ENCODE measurements at regions not wholly inside any gene's neighbourhood (a gene's known extent, or its start where the extent isn't known, plus 50 kb on each side); places are given as distances from the start of the nearest gene placed in this dataset.

- Mint-ChIP-seq H3K27ac (no peak overlapping the region), H3K9me3 (no peaks in the 10 kb centered on the region), H3K4me1 (ENCODE audit: unreplicated experiment) (peaks cover 10% of the 10 kb centered on the region), H3K27me3 (no peaks in the 10 kb centered on the region), H3K4me3 (no peak overlapping the region), H3K36me3 (no peaks in the 10 kb centered on the region)
- no peak for TF ChIP-seq CTCF (conservative IDR thresholded peaks at IDR 0.05)
- no peak for DNase-seq (ENCODE audit: extremely low spot score, unreplicated experiment)
Measured at GRCh38 chr2:7830616-7831015, 851.2 kb upstream of the ID2 start.

GRCh38 chr2:7835151-7835550, 846.7 kb upstream of the ID2 start:
- Mint-ChIP-seq H3K27me3 (no peaks in the 10 kb centered on the region), H3K27ac (no peak overlapping the region), H3K9me3 (peaks cover 4% of the 10 kb centered on the region), H3K4me1 (ENCODE audit: unreplicated experiment) (peaks cover 20% of the 10 kb centered on the region), H3K4me3 (no peak overlapping the region), H3K36me3 (peaks cover 4% of the 10 kb centered on the region)
- DNase-seq (ENCODE audit: extremely low spot score, unreplicated experiment) = no peak
- TF ChIP-seq CTCF (conservative IDR thresholded peaks at IDR 0.05) = no peak

- H3K36me3 Mint-ChIP-seq = peaks cover 4% of the 10 kb centered on the region
- H3K9me3 Mint-ChIP-seq = peaks cover 6% of the 10 kb centered on the region
- H3K4me1 Mint-ChIP-seq (ENCODE audit: unreplicated experiment) = peaks cover 20% of the 10 kb centered on the region
- no peak overlapping the region for H3K4me3 Mint-ChIP-seq
- no peak for TF ChIP-seq CTCF (conservative IDR thresholded peaks at IDR 0.05)
- DNase-seq (ENCODE audit: extremely low spot score, unreplicated experiment) = no peak
- no peak overlapping the region for H3K27ac Mint-ChIP-seq
- no peaks in the 10 kb centered on the region for H3K27me3 Mint-ChIP-seq
Measured at GRCh38 chr2:7835693-7836680, 845.9 kb upstream of the ID2 start.

- no peak overlapping the region for H3K27ac Mint-ChIP-seq
- H3K36me3 Mint-ChIP-seq = peaks cover 4% of the 10 kb centered on the region
- no peak for DNase-seq (ENCODE audit: extremely low spot score, unreplicated experiment)
- H3K9me3 Mint-ChIP-seq = peaks cover 12% of the 10 kb centered on the region
- no peaks in the 10 kb centered on the region for H3K27me3 Mint-ChIP-seq
- TF ChIP-seq CTCF (conservative IDR thresholded peaks at IDR 0.05) = no peak
- no peak overlapping the region for H3K4me3 Mint-ChIP-seq
- H3K4me1 Mint-ChIP-seq (ENCODE audit: unreplicated experiment) = peaks cover 20% of the 10 kb centered on the region
Measured at GRCh38 chr2:7837237-7837760, 844.6 kb upstream of the ID2 start.

GRCh38 chr2:7838669-7839068, 843.2 kb upstream of the ID2 start:
- Mint-ChIP-seq H3K27ac (no peak overlapping the region), H3K27me3 (no peaks in the 10 kb centered on the region), H3K36me3 (peaks cover 4% of the 10 kb centered on the region), H3K9me3 (peaks cover 12% of the 10 kb centered on the region), H3K4me1 (ENCODE audit: unreplicated experiment) (peaks cover 20% of the 10 kb centered on the region), H3K4me3 (no peak overlapping the region)
- TF ChIP-seq CTCF (conservative IDR thresholded peaks at IDR 0.05) = no peak
- no peak for DNase-seq (ENCODE audit: extremely low spot score, unreplicated experiment)

Data from type B pancreatic cell (in vitro differentiated cells).